IgD-negative memory B cell (primary cell): ENCODE measurements at regions not wholly inside any gene's neighbourhood (a gene's known extent, or its start where the extent isn't known, plus 50 kb on each side); places are given as distances from the start of the nearest gene placed in this dataset.
A peak's percentile ranks its signal among the peaks of the same experiment; 100 is the strongest.
"Not testable (repeated sequence)": the region's sequence is repeated elsewhere in the genome, so short reads cannot be mapped to it uniquely, and the experiment has no call there.

ENCODE experiments used
- H3K27ac Mint-ChIP-seq, 3 donors: one replicate each; pipeline ENCODE4 v1.8.0; 2020 to 2022; ENCODE audit warnings: mild to moderate bottlenecking in 3 of 3, mixed read lengths in 3 of 3, moderate library complexity in 1 of 3
- H3K27me3 Mint-ChIP-seq: one replicate; pipeline ENCODE4 v1.8.0; 2021; ENCODE audit warnings: mixed read lengths
- H3K36me3 Mint-ChIP-seq: one replicate; pipeline ENCODE4 v1.8.0; 2020; ENCODE audit warnings: mild to moderate bottlenecking, mixed read lengths
- H3K4me1 Mint-ChIP-seq, 3 donors: one replicate each; pipeline ENCODE4 v1.8.0; 2020 to 2022; ENCODE audit warnings: mixed read lengths in 3 of 3, mild to moderate bottlenecking in 1 of 3
- H3K4me3 Mint-ChIP-seq, 4 donors: one replicate each; pipeline ENCODE4 v1.8.0; 2020 to 2022; ENCODE audit warnings: mild to moderate bottlenecking in 4 of 4, mixed read lengths in 4 of 4, moderate library complexity in 3 of 4
- H3K9me3 Mint-ChIP-seq, 3 donors: one replicate each; pipeline ENCODE4 v1.8.0; 2020 to 2021; ENCODE audit warnings: mixed read lengths in 3 of 3, mild to moderate bottlenecking in 1 of 3

DNA sequence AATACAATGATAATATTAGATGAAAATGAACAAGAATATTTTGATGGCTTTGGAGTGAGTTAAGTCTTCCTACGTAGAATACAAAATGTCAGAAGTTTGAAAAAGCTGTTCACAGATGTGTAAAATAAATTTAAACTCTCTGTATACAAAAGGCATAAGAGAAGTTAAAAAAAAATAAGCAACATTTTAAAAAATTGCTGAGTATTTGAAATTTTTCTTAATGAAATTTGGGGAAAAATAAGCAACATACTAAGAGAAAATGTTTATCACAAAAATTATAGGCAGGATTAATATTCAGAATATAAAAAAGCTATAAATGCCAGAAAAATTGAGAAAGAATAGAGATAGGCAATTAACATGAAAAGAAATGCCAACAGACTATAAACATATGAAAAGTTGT lies 470.7 kb upstream of the TRPC7 start:
- H3K4me3 Mint-ChIP-seq: no peak overlapping the region
- no peaks in the 10 kb centered on the region for H3K36me3 Mint-ChIP-seq
- no peaks in the 10 kb centered on the region for H3K4me1 Mint-ChIP-seq
- H3K27ac Mint-ChIP-seq: no peak overlapping the region
- H3K9me3 Mint-ChIP-seq: peaks cover under 1 to 10% (median 2%) of the 10 kb centered on the region in 3 donors
- H3K27me3 Mint-ChIP-seq: peaks cover 2% of the 10 kb centered on the region

DNA sequence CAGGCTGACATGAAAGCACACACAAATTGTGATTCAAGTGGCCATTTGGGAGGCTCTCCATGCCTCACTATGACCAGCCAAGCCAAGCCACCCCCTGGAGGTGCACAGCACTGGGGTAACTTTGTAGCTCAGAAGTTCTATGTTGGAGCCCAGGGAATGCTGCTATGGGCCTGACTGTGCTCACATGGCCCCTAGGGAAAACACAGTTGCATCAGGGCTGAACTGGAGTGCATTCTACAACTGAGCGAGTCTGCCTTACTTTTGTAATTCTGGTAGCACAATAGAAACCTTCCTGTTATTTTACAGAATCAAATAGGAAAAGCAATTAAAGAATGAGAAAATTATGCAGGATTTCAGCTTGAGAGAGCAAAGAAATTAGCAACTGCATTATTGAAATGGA lies 455.5 kb upstream of the TRPC7 start:
- Mint-ChIP-seq H3K4me1 (no peaks in the 10 kb centered on the region), H3K36me3 (no peaks in the 10 kb centered on the region), H3K9me3 (peaks cover 0 to 4% (median 0%) of the 10 kb centered on the region in 3 donors), H3K4me3 (no peak overlapping the region), H3K27me3 (no peaks in the 10 kb centered on the region), H3K27ac (no peak overlapping the region)

DNA sequence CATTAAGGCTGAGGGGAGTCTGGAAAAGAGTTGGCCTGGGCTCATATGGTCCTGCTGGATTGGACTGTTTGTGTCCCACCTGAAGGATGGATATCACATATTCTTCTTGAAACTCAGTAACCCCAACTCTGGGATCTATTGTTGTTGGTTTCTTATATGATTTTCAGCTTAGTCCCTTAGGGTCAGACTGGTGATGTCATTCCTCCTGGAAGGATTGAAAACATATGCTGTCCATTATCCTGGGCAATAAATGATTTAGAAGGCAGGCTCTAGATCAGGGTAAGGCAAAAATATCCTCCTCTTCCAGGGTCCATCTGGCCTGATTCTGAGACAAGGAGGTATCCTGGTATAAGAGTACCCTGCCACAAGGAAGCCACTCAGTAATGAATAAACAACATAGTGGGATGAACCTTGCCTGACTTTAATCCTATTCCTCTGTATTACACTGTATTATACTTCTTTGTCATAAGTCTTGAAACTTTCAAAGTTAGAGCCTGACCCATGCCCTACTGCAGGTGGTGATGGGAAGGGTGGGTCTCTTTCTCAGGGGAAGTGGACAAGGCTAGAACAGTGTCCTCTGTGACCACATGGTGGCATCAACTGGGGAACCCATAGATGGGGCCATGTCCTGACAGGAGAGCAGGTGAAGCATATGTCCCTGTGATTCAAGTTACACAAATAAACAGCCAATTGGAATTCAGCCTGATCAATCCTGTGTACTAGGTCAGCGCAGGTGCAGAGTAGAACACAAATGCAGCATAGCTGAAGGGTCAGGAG lies 454.4 kb upstream of the TRPC7 start:
- no peaks in the 10 kb centered on the region for H3K4me1 Mint-ChIP-seq
- no peaks in the 10 kb centered on the region for H3K36me3 Mint-ChIP-seq
- H3K9me3 Mint-ChIP-seq: peaks cover 0 to 4% (median 0%) of the 10 kb centered on the region in 3 donors
- no peak overlapping the region for H3K4me3 Mint-ChIP-seq
- H3K27me3 Mint-ChIP-seq: no peaks in the 10 kb centered on the region
- H3K27ac Mint-ChIP-seq: no peak overlapping the region

DNA sequence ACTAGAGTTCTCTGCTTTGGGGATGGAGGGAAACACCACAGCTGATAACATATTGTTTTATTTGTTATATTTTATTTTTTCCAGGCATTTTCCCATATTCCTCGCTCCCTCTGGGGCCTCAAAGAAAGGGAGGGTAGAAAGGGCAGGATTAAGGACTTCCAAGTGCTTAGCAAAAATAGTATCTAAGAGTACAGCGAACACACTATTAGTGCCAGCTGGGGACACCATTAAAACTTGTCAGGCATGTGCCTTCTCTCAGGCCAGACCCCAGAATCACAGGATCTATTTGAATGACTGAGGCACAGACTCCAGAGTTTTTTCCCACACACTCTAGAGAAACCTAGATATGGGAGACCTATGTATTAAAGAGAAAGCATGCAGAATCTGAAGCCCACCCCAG lies 451.0 kb upstream of the TRPC7 start:
- Mint-ChIP-seq H3K9me3 (peaks cover 0 to 1% (median 0%) of the 10 kb centered on the region in 3 donors), H3K4me1 (no peaks in the 10 kb centered on the region), H3K27me3 (no peaks in the 10 kb centered on the region), H3K36me3 (no peaks in the 10 kb centered on the region), H3K4me3 (no peak overlapping the region), H3K27ac (no peak overlapping the region)

DNA sequence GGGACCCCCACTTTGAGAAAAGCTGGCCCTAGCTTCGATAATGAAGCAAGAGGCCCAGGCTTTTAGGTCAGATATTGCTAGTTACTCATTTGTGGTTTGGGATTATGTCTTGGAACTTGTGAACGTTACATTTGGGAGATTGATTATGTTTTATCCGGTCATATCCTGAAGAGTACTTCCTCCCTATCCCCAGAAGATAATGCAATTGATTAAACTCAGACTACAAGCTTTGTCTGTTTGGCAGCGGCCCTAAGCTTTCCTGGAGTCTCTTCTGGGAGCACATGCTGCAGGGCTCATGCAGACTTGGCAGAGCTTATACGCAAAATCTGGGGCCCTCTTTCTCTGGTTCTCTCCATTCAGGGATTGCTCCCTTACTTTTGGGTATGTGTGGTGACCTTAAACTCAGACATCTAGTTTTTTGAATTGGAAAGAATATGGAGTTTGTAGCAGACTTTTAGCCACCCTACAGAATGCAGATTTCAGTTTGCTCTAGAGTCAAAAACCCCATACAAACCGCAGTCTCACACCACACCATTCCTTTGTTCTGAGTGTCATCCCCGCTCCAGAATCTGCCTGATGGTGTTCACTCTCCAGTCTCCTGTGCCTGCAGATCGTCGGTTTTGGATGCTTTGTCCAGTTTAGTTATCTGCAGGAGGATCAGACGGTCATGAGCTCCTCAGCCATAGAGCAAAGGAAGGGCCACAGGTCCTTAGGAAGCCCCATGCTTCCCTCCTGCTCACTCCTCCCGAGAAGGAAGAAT lies 449.5 kb upstream of the TRPC7 start:
- Mint-ChIP-seq H3K27ac (no peak overlapping the region), H3K27me3 (no peaks in the 10 kb centered on the region), H3K9me3 (no peaks in the 10 kb centered on the region), H3K4me3 (no peak overlapping the region), H3K4me1 (no peaks in the 10 kb centered on the region), H3K36me3 (no peaks in the 10 kb centered on the region)

DNA sequence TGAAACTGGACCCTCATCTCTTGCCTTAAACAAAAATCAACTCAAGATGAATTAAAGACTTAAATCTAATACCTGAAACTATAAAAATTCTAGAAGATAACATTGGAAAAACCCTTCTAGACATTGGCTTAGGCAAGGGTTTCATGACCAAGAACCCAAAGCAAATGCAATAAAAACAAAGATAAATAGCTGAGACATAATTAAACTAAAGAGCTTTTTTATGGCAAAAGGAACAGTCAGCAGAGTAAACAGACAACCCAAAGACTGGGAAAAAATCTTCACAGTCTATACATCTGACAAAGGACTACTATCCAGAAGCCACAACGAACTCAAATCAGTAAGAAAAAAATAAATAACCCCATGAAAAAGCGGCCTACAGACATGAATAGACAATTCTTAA lies 446.9 kb upstream of the TRPC7 start:
- not testable (repeated sequence) for H3K36me3 Mint-ChIP-seq, H3K4me3 Mint-ChIP-seq, H3K4me1 Mint-ChIP-seq, H3K9me3 Mint-ChIP-seq, H3K27me3 Mint-ChIP-seq, H3K27ac Mint-ChIP-seq

DNA sequence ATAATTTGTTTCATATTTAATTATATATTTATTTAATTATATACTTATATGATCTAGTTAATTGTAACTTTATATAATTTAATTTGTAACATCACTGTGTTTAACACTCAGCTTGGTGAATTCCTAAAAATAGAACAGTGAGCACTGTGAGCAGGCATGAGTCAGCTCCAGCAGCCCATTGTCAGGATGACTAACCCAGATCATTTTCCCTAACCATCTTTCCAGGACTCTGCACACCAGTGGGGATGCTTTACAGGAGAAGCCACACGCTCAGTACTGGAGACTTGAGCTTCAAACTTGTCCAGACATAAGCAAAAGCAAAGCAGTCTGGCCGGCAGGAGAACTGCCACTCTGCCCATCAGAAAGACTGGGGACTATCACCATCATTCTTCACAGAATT lies 446.2 kb upstream of the TRPC7 start:
- H3K27ac Mint-ChIP-seq: no peak overlapping the region
- H3K9me3 Mint-ChIP-seq: no peaks in the 10 kb centered on the region
- no peaks in the 10 kb centered on the region for H3K36me3 Mint-ChIP-seq
- no peak overlapping the region for H3K4me3 Mint-ChIP-seq
- H3K27me3 Mint-ChIP-seq: no peaks in the 10 kb centered on the region
- H3K4me1 Mint-ChIP-seq: peaks cover 0 to 2% (median 0%) of the 10 kb centered on the region in 3 donors

DNA sequence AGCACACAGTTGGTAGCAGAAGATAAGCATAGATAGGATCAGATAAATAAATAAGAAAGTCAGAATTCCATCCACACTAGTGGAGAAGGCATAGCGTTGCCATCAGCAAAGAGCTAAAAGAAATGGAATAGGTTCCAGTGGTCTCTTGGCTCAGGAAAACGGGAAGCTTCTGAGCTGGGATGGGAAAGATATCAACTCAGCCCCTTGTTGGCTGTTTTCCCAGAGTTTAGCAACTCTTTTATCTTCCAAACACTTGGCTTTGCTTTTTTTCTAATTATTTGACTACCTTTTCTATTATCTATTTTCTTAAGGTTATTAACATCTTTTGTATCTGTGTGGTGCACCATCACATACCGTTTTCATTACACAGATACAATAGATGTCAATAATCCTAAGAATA lies 445.7 kb upstream of the TRPC7 start:
- Mint-ChIP-seq H3K4me1 (peaks cover 0 to 2% (median 0%) of the 10 kb centered on the region in 3 donors), H3K4me3 (no peak overlapping the region), H3K9me3 (peaks cover 0 to under 1% (median 0%) of the 10 kb centered on the region in 3 donors), H3K27ac (no peak overlapping the region), H3K36me3 (no peaks in the 10 kb centered on the region), H3K27me3 (no peaks in the 10 kb centered on the region)

DNA sequence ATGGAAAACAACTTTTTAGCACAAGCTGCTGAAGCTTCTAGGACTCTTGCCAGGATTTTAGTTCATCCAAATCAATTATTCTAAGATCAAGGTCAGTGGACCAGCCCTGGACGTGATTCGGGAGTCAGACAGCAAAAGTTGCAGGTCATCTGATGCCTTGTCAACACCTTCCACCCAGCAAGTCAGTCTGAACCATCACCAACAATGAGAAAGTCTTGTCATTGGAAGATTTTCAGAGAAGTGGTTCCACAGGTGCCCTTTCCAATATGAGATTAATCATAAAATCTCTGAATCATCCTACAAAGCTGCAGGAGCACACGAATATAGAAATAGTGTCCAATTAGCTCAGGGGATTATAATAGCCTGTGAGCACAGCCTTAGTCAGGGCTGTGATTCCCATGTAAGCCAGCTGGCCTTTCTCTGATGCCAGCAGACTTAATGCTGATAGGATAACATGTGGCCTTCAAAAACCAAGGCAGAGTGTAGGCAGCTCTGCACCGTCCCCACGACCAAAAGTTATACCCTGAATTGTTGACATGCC lies 445.0 kb upstream of the TRPC7 start:
- Mint-ChIP-seq H3K36me3 (no peaks in the 10 kb centered on the region), H3K27me3 (no peaks in the 10 kb centered on the region), H3K4me1 (peaks cover 0 to 2% (median 0%) of the 10 kb centered on the region in 3 donors), H3K4me3 (no peak overlapping the region), H3K27ac (no peak overlapping the region), H3K9me3 (peaks cover 0 to 2% (median 0%) of the 10 kb centered on the region in 3 donors)

DNA sequence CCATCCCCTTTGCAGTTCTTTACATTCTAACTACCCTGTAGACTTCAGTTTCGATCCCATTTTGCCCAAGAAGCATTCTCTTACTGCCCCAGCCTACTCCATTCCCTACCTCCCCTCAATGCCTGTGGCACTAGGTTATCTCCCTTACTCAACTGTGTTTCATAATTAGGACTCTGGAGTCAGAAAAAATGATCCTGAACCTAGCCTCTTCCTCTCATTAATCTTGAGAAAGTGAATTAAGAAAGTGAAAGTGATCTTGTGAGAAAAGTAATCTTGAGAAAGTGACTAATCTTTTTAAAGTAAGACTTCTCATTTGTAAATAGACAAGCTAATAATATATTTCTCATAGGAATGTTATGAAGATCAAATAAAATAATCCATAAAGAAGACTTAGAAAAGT lies 444.0 kb upstream of the TRPC7 start:
- H3K9me3 Mint-ChIP-seq: peaks cover 0 to 4% (median 0%) of the 10 kb centered on the region in 3 donors
- H3K36me3 Mint-ChIP-seq: no peaks in the 10 kb centered on the region
- H3K27me3 Mint-ChIP-seq: no peaks in the 10 kb centered on the region
- H3K4me1 Mint-ChIP-seq: peaks cover 0 to 2% (median 0%) of the 10 kb centered on the region in 3 donors
- H3K27ac Mint-ChIP-seq: no peak overlapping the region
- peak overlapping the region in 1 of 4 donors; percentile 32 for H3K4me3 Mint-ChIP-seq

DNA sequence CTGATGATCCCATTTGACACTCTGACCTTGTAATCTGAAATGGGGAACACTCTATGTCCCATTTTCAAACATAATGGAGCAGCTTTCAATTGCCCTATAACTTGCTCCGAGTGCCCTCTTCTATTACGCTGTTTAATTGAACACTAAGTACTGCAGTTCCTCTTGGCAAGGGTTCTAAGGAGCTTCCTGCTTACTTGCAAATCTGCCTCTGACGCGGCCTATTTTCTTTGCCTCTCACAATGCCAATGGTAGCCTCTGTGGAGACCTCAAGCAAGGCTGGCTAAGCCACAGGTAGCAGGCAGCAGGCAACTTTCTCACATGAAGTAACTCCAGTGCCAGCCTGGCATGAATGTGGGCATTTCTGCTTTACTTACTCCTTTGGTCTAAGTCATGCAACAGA lies 443.4 kb upstream of the TRPC7 start:
- Mint-ChIP-seq H3K27ac (no peak overlapping the region), H3K27me3 (no peaks in the 10 kb centered on the region)

DNA sequence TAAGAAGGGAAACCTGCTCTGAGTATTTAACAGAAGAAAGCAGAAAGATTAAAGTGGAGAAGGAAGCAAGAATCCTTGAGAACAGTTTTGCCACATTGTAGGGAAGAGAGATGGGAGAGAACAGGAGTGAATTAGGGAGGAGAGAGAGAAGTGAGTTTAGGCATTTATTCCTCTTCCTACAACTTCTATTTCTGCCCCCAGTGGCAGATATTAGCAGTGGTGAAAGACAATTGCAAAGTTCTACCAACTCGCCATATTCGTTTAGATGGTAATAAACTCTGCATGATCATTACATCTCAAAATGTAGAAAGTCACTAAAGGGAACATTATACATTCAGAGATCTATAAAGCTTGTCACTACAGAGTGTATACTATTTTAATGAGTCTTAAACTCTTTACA lies 440.1 kb upstream of the TRPC7 start:
- no peaks in the 10 kb centered on the region for H3K36me3 Mint-ChIP-seq
- H3K4me3 Mint-ChIP-seq: no peak overlapping the region
- H3K27me3 Mint-ChIP-seq: no peaks in the 10 kb centered on the region
- no peak overlapping the region for H3K27ac Mint-ChIP-seq
- peaks cover 0 to 4% (median 0%) of the 10 kb centered on the region in 3 donors for H3K9me3 Mint-ChIP-seq
- peaks cover 0 to 2% (median 0%) of the 10 kb centered on the region in 3 donors for H3K4me1 Mint-ChIP-seq

More for the DNA sequence above, 443.4 kb upstream of the TRPC7 start:
- Mint-ChIP-seq H3K36me3 (no peaks in the 10 kb centered on the region), H3K4me1 (peaks cover 0 to 2% (median 0%) of the 10 kb centered on the region in 3 donors), H3K9me3 (peaks cover 0 to 4% (median 0%) of the 10 kb centered on the region in 3 donors), H3K4me3 (no peak overlapping the region)

DNA sequence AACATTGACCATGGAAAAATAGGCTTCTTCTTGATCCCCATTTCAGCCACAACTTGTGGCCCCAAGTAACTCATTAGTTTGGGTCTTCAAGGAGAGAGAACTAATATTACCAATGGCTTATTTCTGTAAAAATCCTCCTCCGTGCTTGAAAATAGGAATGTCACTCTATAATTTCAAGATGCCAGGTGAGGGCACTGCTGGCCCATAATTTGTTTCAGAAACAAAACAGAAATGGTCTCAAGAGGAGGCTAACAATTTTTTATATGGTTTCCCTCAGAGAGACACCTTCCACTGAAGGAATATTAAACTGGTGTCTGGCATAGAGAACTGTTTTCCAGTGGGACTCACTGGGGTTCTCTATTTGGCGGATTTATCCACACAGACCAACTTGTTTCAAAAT lies 437.0 kb upstream of the TRPC7 start:
- H3K27me3 Mint-ChIP-seq: no peaks in the 10 kb centered on the region
- no peaks in the 10 kb centered on the region for H3K4me1 Mint-ChIP-seq
- H3K4me3 Mint-ChIP-seq: no peak overlapping the region
- no peak overlapping the region for H3K27ac Mint-ChIP-seq
- H3K9me3 Mint-ChIP-seq: peaks cover 0 to 9% (median 5%) of the 10 kb centered on the region in 3 donors
- H3K36me3 Mint-ChIP-seq: no peaks in the 10 kb centered on the region

DNA sequence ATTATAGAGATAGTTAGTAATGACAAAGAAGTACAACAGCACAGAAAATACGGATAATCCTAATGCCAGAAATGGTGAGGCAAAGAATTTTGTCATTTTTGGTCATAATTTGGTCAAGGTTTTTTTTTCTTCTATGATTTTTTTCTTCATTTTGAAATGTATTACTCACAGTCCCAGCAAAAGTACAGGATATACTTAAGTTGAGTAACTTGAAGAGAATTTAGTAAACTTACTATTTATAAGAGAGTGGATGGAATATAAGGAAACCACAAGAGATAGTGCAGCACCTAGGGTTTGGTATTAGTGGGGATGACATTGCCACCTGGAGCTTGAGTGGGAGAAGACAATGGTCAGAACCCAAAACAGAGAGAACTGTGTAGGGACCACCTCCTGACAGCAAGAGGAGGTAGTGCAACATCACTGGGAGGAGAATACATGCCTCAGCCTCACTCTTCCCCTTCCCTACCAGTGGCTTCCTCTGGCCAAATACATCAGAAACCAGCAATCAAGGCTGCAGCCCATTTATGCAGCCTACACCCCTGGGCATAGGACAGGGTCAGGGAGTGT lies 434.5 kb upstream of the TRPC7 start:
- Mint-ChIP-seq H3K9me3 (peaks cover 0 to 11% (median 7%) of the 10 kb centered on the region in 3 donors), H3K27ac (no peak overlapping the region), H3K27me3 (no peaks in the 10 kb centered on the region), H3K4me3 (no peak overlapping the region), H3K36me3 (no peaks in the 10 kb centered on the region), H3K4me1 (no peaks in the 10 kb centered on the region)

DNA sequence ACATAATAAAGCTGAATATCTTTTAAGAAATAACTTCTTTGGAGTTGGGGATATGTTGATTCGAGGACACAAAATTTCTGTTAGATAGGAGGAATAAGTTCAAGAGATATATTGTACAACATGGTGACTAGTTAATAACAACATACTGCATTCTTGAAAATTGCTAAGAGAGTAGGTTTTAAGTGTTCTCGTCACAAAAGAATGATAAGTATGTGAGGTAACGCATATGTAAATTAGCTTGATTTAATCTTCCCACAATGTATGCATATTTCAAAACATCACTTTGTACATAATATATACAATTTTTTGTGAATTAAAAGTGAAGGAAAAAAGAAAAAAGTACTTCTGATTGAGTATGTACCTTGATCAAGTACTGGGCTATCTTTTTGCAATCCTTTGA lies 428.0 kb upstream of the TRPC7 start:
- Mint-ChIP-seq H3K9me3 (peaks cover 1 to 16% (median 2%) of the 10 kb centered on the region in 3 donors), H3K27me3 (no peaks in the 10 kb centered on the region), H3K27ac (no peak overlapping the region), H3K4me1 (no peaks in the 10 kb centered on the region), H3K4me3 (no peak overlapping the region), H3K36me3 (no peaks in the 10 kb centered on the region)
